ENCODE measurements at regions not wholly inside any gene's neighbourhood (a gene's known extent, or its start where the extent isn't known, plus 50 kb on each side); places are given as distances from the start of the nearest gene placed in this dataset.
"Not testable (repeated sequence)": the region's sequence is repeated elsewhere in the genome, so short reads cannot be mapped to it uniquely, and the experiment has no call there.

- Histone ChIP-seq H3K9me3 (replicated peaks; ENCODE audit: low read length) (no peaks in the 10 kb centered on the region), H3K9ac (ENCODE audit: low read depth, low read length) (no peak overlapping the region), H3K4me3 (ENCODE audit: low read length) (no peak overlapping the region), H3K4me1 (ENCODE audit: control insufficient read depth, insufficient read depth, low read length) (no peaks in the 10 kb centered on the region), H3K36me3 (ENCODE audit: insufficient read depth, low read length) (no peaks in the 10 kb centered on the region), H3K27me3 (ENCODE audit: control insufficient read depth, insufficient read depth, low read length) (peaks cover 38% of the 10 kb centered on the region), H3K4me2 (ENCODE audit: low read length) (no peak overlapping the region)
Measured at GRCh38 chrX:131869182-131869581, 153.9 kb upstream of the STK26 start.

GRCh38 chrX:131874300-131874699, 148.8 kb upstream of the STK26 start:
- no peak overlapping the region for H3K4me2 ChIP-seq (ENCODE audit: low read length)
- no peaks in the 10 kb centered on the region for H3K36me3 ChIP-seq (ENCODE audit: insufficient read depth, low read length)
- no peaks in the 10 kb centered on the region for H3K4me1 ChIP-seq (ENCODE audit: control insufficient read depth, insufficient read depth, low read length)
- H3K27me3 ChIP-seq (ENCODE audit: control insufficient read depth, insufficient read depth, low read length), result peaks cover 20% of the 10 kb centered on the region
- H3K4me3 ChIP-seq (ENCODE audit: low read length), result no peak overlapping the region
- no peaks in the 10 kb centered on the region for H3K9me3 ChIP-seq (replicated peaks; ENCODE audit: low read length)
- H3K9ac ChIP-seq (ENCODE audit: low read depth, low read length), result no peak overlapping the region

GRCh38 chrX:131875827-131876226, 147.3 kb upstream of the STK26 start:
- not testable (repeated sequence) for H3K4me1 ChIP-seq (ENCODE audit: control insufficient read depth, insufficient read depth, low read length); H3K36me3 ChIP-seq (ENCODE audit: insufficient read depth, low read length); H3K4me2 ChIP-seq (ENCODE audit: low read length); H3K9me3 ChIP-seq (replicated peaks; ENCODE audit: low read length); H3K9ac ChIP-seq (ENCODE audit: low read depth, low read length); H3K4me3 ChIP-seq (ENCODE audit: low read length)
- H3K27me3 ChIP-seq (ENCODE audit: control insufficient read depth, insufficient read depth, low read length), result peaks cover 23% of the 10 kb centered on the region

- H3K4me1 ChIP-seq (ENCODE audit: control insufficient read depth, insufficient read depth, low read length), result no peaks in the 10 kb centered on the region
- no peak overlapping the region for H3K4me3 ChIP-seq (ENCODE audit: low read length)
- H3K36me3 ChIP-seq (ENCODE audit: insufficient read depth, low read length), result no peaks in the 10 kb centered on the region
- no peak overlapping the region for H3K4me2 ChIP-seq (ENCODE audit: low read length)
- H3K9ac ChIP-seq (ENCODE audit: low read depth, low read length), result no peak overlapping the region
- H3K9me3 ChIP-seq (replicated peaks; ENCODE audit: low read length), result no peaks in the 10 kb centered on the region
- peaks cover 30% of the 10 kb centered on the region for H3K27me3 ChIP-seq (ENCODE audit: control insufficient read depth, insufficient read depth, low read length)
Measured at GRCh38 chrX:131881194-131881593, 141.9 kb upstream of the STK26 start.

GRCh38 chrX:131885042-131885441, 138.1 kb upstream of the STK26 start:
- H3K4me2 ChIP-seq (ENCODE audit: low read length); H3K4me3 ChIP-seq (ENCODE audit: low read length); H3K9ac ChIP-seq (ENCODE audit: low read depth, low read length); H3K9me3 ChIP-seq (replicated peaks; ENCODE audit: low read length); H3K36me3 ChIP-seq (ENCODE audit: insufficient read depth, low read length); H3K4me1 ChIP-seq (ENCODE audit: control insufficient read depth, insufficient read depth, low read length): not testable (repeated sequence)
- peaks cover 14% of the 10 kb centered on the region for H3K27me3 ChIP-seq (ENCODE audit: control insufficient read depth, insufficient read depth, low read length)

- not testable (repeated sequence) for H3K9me3 ChIP-seq (replicated peaks; ENCODE audit: low read length); H3K4me2 ChIP-seq (ENCODE audit: low read length); H3K36me3 ChIP-seq (ENCODE audit: insufficient read depth, low read length); H3K4me3 ChIP-seq (ENCODE audit: low read length); H3K9ac ChIP-seq (ENCODE audit: low read depth, low read length); H3K4me1 ChIP-seq (ENCODE audit: control insufficient read depth, insufficient read depth, low read length)
- H3K27me3 ChIP-seq (ENCODE audit: control insufficient read depth, insufficient read depth, low read length), result peaks cover 16% of the 10 kb centered on the region
Measured at GRCh38 chrX:131893857-131894256, 129.2 kb upstream of the STK26 start.

GRCh38 chrX:131894995-131895394, 128.1 kb upstream of the STK26 start:
- no peaks in the 10 kb centered on the region for H3K4me1 ChIP-seq (ENCODE audit: control insufficient read depth, insufficient read depth, low read length)
- H3K4me3 ChIP-seq (ENCODE audit: low read length), result no peak overlapping the region

GRCh38 chrX:131895807-131896206, 127.3 kb upstream of the STK26 start:
- Histone ChIP-seq H3K4me2 (ENCODE audit: low read length) (no peak overlapping the region), H3K9ac (ENCODE audit: low read depth, low read length) (no peak overlapping the region), H3K36me3 (ENCODE audit: insufficient read depth, low read length) (no peaks in the 10 kb centered on the region), H3K9me3 (replicated peaks; ENCODE audit: low read length) (no peaks in the 10 kb centered on the region), H3K4me1 (ENCODE audit: control insufficient read depth, insufficient read depth, low read length) (no peaks in the 10 kb centered on the region), H3K4me3 (ENCODE audit: low read length) (no peak overlapping the region), H3K27me3 (ENCODE audit: control insufficient read depth, insufficient read depth, low read length) (peaks cover 25% of the 10 kb centered on the region)

More at GRCh38 chrX:131894995-131895394, 128.1 kb upstream of the STK26 start:
- H3K36me3 ChIP-seq (ENCODE audit: insufficient read depth, low read length), result no peaks in the 10 kb centered on the region
- no peak overlapping the region for H3K9ac ChIP-seq (ENCODE audit: low read depth, low read length)
- H3K4me2 ChIP-seq (ENCODE audit: low read length), result peak overlapping the region; percentile 3
- no peaks in the 10 kb centered on the region for H3K9me3 ChIP-seq (replicated peaks; ENCODE audit: low read length)
- peaks cover 20% of the 10 kb centered on the region for H3K27me3 ChIP-seq (ENCODE audit: control insufficient read depth, insufficient read depth, low read length)

GRCh38 chrX:131901546-131901945, 121.6 kb upstream of the STK26 start:
- Histone ChIP-seq H3K36me3 (ENCODE audit: insufficient read depth, low read length) (no peaks in the 10 kb centered on the region), H3K4me2 (ENCODE audit: low read length) (no peak overlapping the region), H3K9ac (ENCODE audit: low read depth, low read length) (no peak overlapping the region), H3K4me1 (ENCODE audit: control insufficient read depth, insufficient read depth, low read length) (no peaks in the 10 kb centered on the region), H3K9me3 (replicated peaks; ENCODE audit: low read length) (no peaks in the 10 kb centered on the region), H3K4me3 (ENCODE audit: low read length) (no peak overlapping the region), H3K27me3 (ENCODE audit: control insufficient read depth, insufficient read depth, low read length) (peaks cover 30% of the 10 kb centered on the region)

GRCh38 chrX:131907488-131908314, 115.4 kb upstream of the STK26 start:
- Histone ChIP-seq H3K27me3 (ENCODE audit: control insufficient read depth, insufficient read depth, low read length) (peaks cover 17% of the 10 kb centered on the region), H3K4me3 (ENCODE audit: low read length) (no peak overlapping the region), H3K9ac (ENCODE audit: low read depth, low read length) (no peak overlapping the region), H3K9me3 (replicated peaks; ENCODE audit: low read length) (no peaks in the 10 kb centered on the region), H3K4me1 (ENCODE audit: control insufficient read depth, insufficient read depth, low read length) (no peaks in the 10 kb centered on the region), H3K36me3 (ENCODE audit: insufficient read depth, low read length) (no peaks in the 10 kb centered on the region), H3K4me2 (ENCODE audit: low read length) (no peak overlapping the region)

GRCh38 chrX:131910586-131910985, 112.5 kb upstream of the STK26 start:
- Histone ChIP-seq H3K27me3 (ENCODE audit: control insufficient read depth, insufficient read depth, low read length) (peaks cover 17% of the 10 kb centered on the region), H3K36me3 (ENCODE audit: insufficient read depth, low read length) (no peaks in the 10 kb centered on the region), H3K9me3 (replicated peaks; ENCODE audit: low read length) (no peaks in the 10 kb centered on the region), H3K4me3 (ENCODE audit: low read length) (no peak overlapping the region), H3K4me1 (ENCODE audit: control insufficient read depth, insufficient read depth, low read length) (no peaks in the 10 kb centered on the region), H3K9ac (ENCODE audit: low read depth, low read length) (no peak overlapping the region), H3K4me2 (ENCODE audit: low read length) (no peak overlapping the region)

- Histone ChIP-seq H3K4me1 (ENCODE audit: control insufficient read depth, insufficient read depth, low read length) (no peaks in the 10 kb centered on the region), H3K4me3 (ENCODE audit: low read length) (no peak overlapping the region), H3K27me3 (ENCODE audit: control insufficient read depth, insufficient read depth, low read length) (peaks cover 30% of the 10 kb centered on the region), H3K36me3 (ENCODE audit: insufficient read depth, low read length) (no peaks in the 10 kb centered on the region), H3K4me2 (ENCODE audit: low read length) (no peak overlapping the region), H3K9ac (ENCODE audit: low read depth, low read length) (no peak overlapping the region), H3K9me3 (replicated peaks; ENCODE audit: low read length) (no peaks in the 10 kb centered on the region)
Measured at GRCh38 chrX:131915488-131915887, 107.6 kb upstream of the STK26 start.
